HCT116 (cell line): ENCODE measurements at regions not wholly inside any gene's neighbourhood (a gene's known extent, or its start where the extent isn't known, plus 50 kb on each side); places are given as distances from the start of the nearest gene placed in this dataset.

Experiments used
- ATAC-seq: fragments of 200-7000 bp; cut with Tn5 transposase; 2 replicates; pipeline ENCODE4 v1.9.1; 2020; ENCODE audit warnings: mild to moderate bottlenecking, moderate library complexity
- BruUV-seq: library from RNA; stranded (reverse); fragments of 400-500 nt; replicated peaks from 2 replicates; lab custom pipeline; 2021; lab: Mats Ljungman, UMichigan
- CTCF ChIA-PET: fragments of 300-600 bp; sonication (Branson Sonifier 250); formaldehyde crosslinking; loops from one replicate; lab custom pipeline; 2021; ENCODE audit warnings: antibody characterized with exemption; lab: Charles Lee
- POLR2A ChIA-PET: fragments of 300-600, 350-600 bp; sonication (Branson Sonifier 250); formaldehyde crosslinking; loops from one replicate; lab custom pipeline; 2021; ENCODE audit warnings: antibody characterized with exemption; lab: Charles Lee
- RAD21 ChIA-PET, 2 experiments: fragments of 300-600 bp; sonication (Branson Sonifier 250); formaldehyde crosslinking; loops; one replicate each; lab custom pipeline; 2023; ENCODE audit warnings: low total read pairs in 2 of 2; ENCODE audit not compliant: uncharacterized antibody in 2 of 2, unreplicated experiment in 2 of 2, low non-redundant PET in 1 of 2; lab: Charles Lee
- DNase-seq: peaks from one replicate; pipeline ENCODE4 v3.0.0-alpha.2; 2010; ENCODE audit warnings: low read depth, low spot score
- H2AFZ ChIP-seq: fragments of 200-600 bp; shearing (Covaris generic), sonication (generic); 2 replicates; pipeline ENCODE4 v1.6.1; 2017; ENCODE audit warnings: low read depth, mixed run types, mixed read lengths, antibody characterized with exemption, low read length; ENCODE audit not compliant: poor library complexity, severe bottlenecking
- H3K27ac ChIP-seq: 2 replicates; pipeline ENCODE4 v1.5.1; 2012; ENCODE audit warnings: low read depth, low read length
- H3K27me3 ChIP-seq: fragments of 200-600 bp; sonication (generic); 2 replicates; pipeline ENCODE4 v1.6.1; 2016; ENCODE audit warnings: mixed run types, low read length, mixed read lengths; ENCODE audit not compliant: insufficient read depth
- H3K36me3 ChIP-seq, 2 experiments: fragments of 200-500 bp in 1 of 2; fragments of 200-600 bp in 1 of 2; sonication (Bioruptor generic) in 1 of 2; sonication (generic) in 1 of 2; 2 replicates each; pipeline versions ENCODE4 v1.5.1 to v1.6.1; 2014 to 2016; ENCODE audit warnings: low read length in 2 of 2, inconsistent platforms in 1 of 2, mixed read lengths in 1 of 2, mixed run types in 1 of 2; ENCODE audit not compliant: insufficient read depth in 2 of 2, control insufficient read depth in 1 of 2
- H3K4me1 ChIP-seq, 2 experiments: fragments of 200-600 bp in 1 of 2; sonication (generic) in 1 of 2; 2 replicates each; pipeline versions ENCODE4 v1.5.1 to v1.6.1; 2012 to 2017; ENCODE audit warnings: low read length in 2 of 2, inconsistent platforms in 1 of 2, mild to moderate bottlenecking in 1 of 2, mixed read lengths in 1 of 2, mixed run types in 1 of 2, moderate library complexity in 1 of 2; ENCODE audit not compliant: insufficient read depth in 2 of 2, control insufficient read depth in 1 of 2
- H3K4me2 ChIP-seq: fragments of 200-600 bp; sonication (generic); 2 replicates; pipeline ENCODE4 v1.6.1; 2017; ENCODE audit warnings: mixed run types, low read length, mixed read lengths
- H3K4me3 ChIP-seq, 2 experiments: fragments of 200-600 bp in 1 of 2; sonication (generic) in 1 of 2; replicated peaks in 1 of 2; 2 replicates each; pipeline ENCODE4 v1.5.1; 2011 to 2016; ENCODE audit warnings: low read length in 2 of 2, control low read depth in 1 of 2, low read depth in 1 of 2, mild to moderate bottlenecking in 1 of 2, mixed read lengths in 1 of 2, mixed run types in 1 of 2
- H3K79me2 ChIP-seq: fragments of 200-600 bp; sonication (generic); 2 replicates; pipeline ENCODE4 v1.6.1; 2017; ENCODE audit warnings: mild to moderate bottlenecking, mixed run types, low read length, moderate library complexity, mixed read lengths; ENCODE audit not compliant: insufficient read depth
- H3K9ac ChIP-seq: fragments of 200-600 bp; sonication (generic); 2 replicates; pipeline ENCODE4 v1.6.1; 2016; ENCODE audit warnings: low read length, mixed read lengths
- H3K9me2 ChIP-seq: fragments of 200-600 bp; sonication (generic), shearing (Covaris generic); 2 replicates; pipeline ENCODE4 v1.6.1; 2017; ENCODE audit warnings: mixed run types, mild to moderate bottlenecking, moderate library complexity; ENCODE audit not compliant: insufficient read depth
- H3K9me3 ChIP-seq, 2 experiments: fragments of 200-500 bp in 1 of 2; fragments of 200-600 bp in 1 of 2; sonication (Bioruptor generic) in 1 of 2; sonication (generic) in 1 of 2; 2 replicates each; pipeline ENCODE4 v1.6.1; 2014 to 2017; ENCODE audit warnings: low read length in 2 of 2, mixed read lengths in 2 of 2, inconsistent platforms in 1 of 2, low read depth in 1 of 2, mild to moderate bottlenecking in 1 of 2, mixed run types in 1 of 2, moderate library complexity in 1 of 2; ENCODE audit not compliant: control insufficient read depth in 1 of 2, insufficient read depth in 1 of 2
- H4K20me1 ChIP-seq: fragments of 200-600 bp; sonication (generic), shearing (Covaris generic); 2 replicates; pipeline ENCODE4 v1.6.1; 2017; ENCODE audit warnings: mixed run types, mild to moderate bottlenecking, moderate library complexity; ENCODE audit not compliant: insufficient read depth
- CBX3 ChIP-seq: IDR thresholded peaks from 2 replicates; pipeline ENCODE4 v1.6.1; 2012; ENCODE audit warnings: low read depth
- CEBPB ChIP-seq: IDR thresholded peaks from 2 replicates; pipeline ENCODE4 v1.6.1; 2012; ENCODE audit warnings: low read depth
- CTCF ChIP-seq, 3 experiments: fragments of 200-600 bp in 1 of 3; sonication (generic) in 1 of 3; IDR thresholded peaks in 2 of 3; conservative IDR thresholded peaks in 1 of 3; 2 replicates each; pipeline ENCODE4 v1.5.1; 2012 to 2017; ENCODE audit warnings: low read depth in 2 of 3, low read length in 2 of 3, antibody characterized with exemption in 1 of 3, borderline replicate concordance in 1 of 3, control low read depth in 1 of 3, mild to moderate bottlenecking in 1 of 3, mixed read lengths in 1 of 3, mixed run types in 1 of 3, moderate library complexity in 1 of 3; ENCODE audit not compliant: insufficient read depth in 1 of 3
- EZH2 ChIP-seq: fragments of 200-600 bp; sonication (generic); IDR thresholded peaks from 2 replicates; pipeline ENCODE4 v1.6.1; 2017; ENCODE audit warnings: antibody characterized with exemption, mixed run types
- FOSL1 ChIP-seq: IDR thresholded peaks from 2 replicates; pipeline ENCODE4 v1.6.1; 2012; ENCODE audit warnings: low read depth
- JUND ChIP-seq: IDR thresholded peaks from 2 replicates; pipeline ENCODE4 v1.6.1; 2012
- MAX ChIP-seq: IDR thresholded peaks from 2 replicates; pipeline ENCODE4 v1.6.1; 2012
- POLR2A ChIP-seq: IDR thresholded peaks from 2 replicates; pipeline ENCODE4 v1.7.0; 2011; ENCODE audit warnings: borderline replicate concordance; ENCODE audit not compliant: insufficient read depth, insufficient read length; ENCODE audit errors: extremely low read depth
- POLR2AphosphoS5 ChIP-seq: IDR thresholded peaks from 2 replicates; pipeline ENCODE4 v1.6.1; 2011; ENCODE audit warnings: mild to moderate bottlenecking, low read depth, low read length, moderate library complexity
- RAD21 ChIP-seq: IDR thresholded peaks from 2 replicates; pipeline ENCODE4 v1.6.1; 2012; ENCODE audit warnings: low read depth, mild to moderate bottlenecking
- REST ChIP-seq: IDR thresholded peaks from 2 replicates; pipeline ENCODE4 v1.6.1; 2012; ENCODE audit warnings: low read depth
- SIN3A ChIP-seq: IDR thresholded peaks from 2 replicates; pipeline ENCODE4 v1.6.1; 2012; ENCODE audit warnings: low read depth
- SRF ChIP-seq: IDR thresholded peaks from 2 replicates; pipeline ENCODE4 v1.6.1; 2012; ENCODE audit warnings: low read depth
- TCF7L2 ChIP-seq: IDR thresholded peaks from 2 replicates; pipeline ENCODE4 v1.7.0; 2011; ENCODE audit warnings: borderline replicate concordance, inconsistent platforms; ENCODE audit not compliant: insufficient read depth, insufficient read length; ENCODE audit errors: extremely low read depth
- YY1 ChIP-seq: IDR thresholded peaks from 2 replicates; pipeline ENCODE4 v1.6.1; 2011; ENCODE audit warnings: low read length, low read depth, moderate library complexity, mild to moderate bottlenecking; ENCODE audit not compliant: insufficient replicate concordance; ENCODE audit errors: extremely low read depth
- ZBTB33 ChIP-seq: IDR thresholded peaks from 2 replicates; pipeline ENCODE4 v1.6.1; 2011; ENCODE audit warnings: mild to moderate bottlenecking, low read length, moderate library complexity; ENCODE audit not compliant: insufficient replicate concordance; ENCODE audit errors: extremely low read depth
- ZFX ChIP-seq: fragments of 450-650 bp; IDR thresholded peaks from 2 replicates; pipeline ENCODE4 v1.6.1; 2017
- intact Hi-C: fragments of 100-400 bp; cut with micrococcal nuclease; formaldehyde crosslinking; loops from 2 replicates; pipeline ENCODE4 v1.10.0; 2022

GRCh38 chr5:62786099-62786498, 207.5 kb downstream of the LRRC70 start:
- Histone ChIP-seq H4K20me1 (no peaks in the 10 kb centered on the region), H3K9me3 (no peaks in the 10 kb centered on the region), H3K27ac (no peak overlapping the region), H3K9ac (no peak overlapping the region), H3K4me1 (no peaks in the 10 kb centered on the region), H3K4me2 (no peak overlapping the region), H3K27me3 (no peaks in the 10 kb centered on the region), H3K4me3 (no peak overlapping the region), H3K9me2 (no peaks in the 10 kb centered on the region), H2AFZ (no peak overlapping the region), H3K36me3 (no peaks in the 10 kb centered on the region), H3K79me2 (no peaks in the 10 kb centered on the region)
- ChIA-PET CTCF (no interaction called here), RAD21 (no interaction called here), POLR2A (no interaction called here)
- no TSS peak for BruUV-seq
- TF ChIP-seq SIN3A = no peak
- no peak for TF ChIP-seq REST
- TF ChIP-seq CBX3 = no peak
- no peak for TF ChIP-seq ZBTB33
- TF ChIP-seq MAX = no peak
- TF ChIP-seq CTCF (IDR thresholded peaks at IDR 0.05 in 2 of 3, conservative IDR thresholded peaks at IDR 0.05 in 1 of 3; ENCODE audit: borderline replicate concordance in 1 of 3, insufficient read depth in 1 of 3, low read depth in 2 of 3, low read length in 2 of 3) = no peak
- TF ChIP-seq RAD21 = no peak
- no peak for TF ChIP-seq TCF7L2
- TF ChIP-seq CEBPB = no peak
- no peak for TF ChIP-seq JUND
- TF ChIP-seq POLR2AphosphoS5 = no peak
- TF ChIP-seq FOSL1 = no peak
- TF ChIP-seq POLR2A = no peak
- TF ChIP-seq ZFX = no peak
- TF ChIP-seq EZH2 = no peak
- no peak for TF ChIP-seq SRF
- no peak for TF ChIP-seq YY1
- intact Hi-C loops = no loop called here
- DNase-seq = no peak
- no peak for ATAC-seq
